ENCODE measurements at regions not wholly inside any gene's neighbourhood (a gene's known extent, or its start where the extent isn't known, plus 50 kb on each side); places are given as distances from the start of the nearest gene placed in this dataset.

DNA sequence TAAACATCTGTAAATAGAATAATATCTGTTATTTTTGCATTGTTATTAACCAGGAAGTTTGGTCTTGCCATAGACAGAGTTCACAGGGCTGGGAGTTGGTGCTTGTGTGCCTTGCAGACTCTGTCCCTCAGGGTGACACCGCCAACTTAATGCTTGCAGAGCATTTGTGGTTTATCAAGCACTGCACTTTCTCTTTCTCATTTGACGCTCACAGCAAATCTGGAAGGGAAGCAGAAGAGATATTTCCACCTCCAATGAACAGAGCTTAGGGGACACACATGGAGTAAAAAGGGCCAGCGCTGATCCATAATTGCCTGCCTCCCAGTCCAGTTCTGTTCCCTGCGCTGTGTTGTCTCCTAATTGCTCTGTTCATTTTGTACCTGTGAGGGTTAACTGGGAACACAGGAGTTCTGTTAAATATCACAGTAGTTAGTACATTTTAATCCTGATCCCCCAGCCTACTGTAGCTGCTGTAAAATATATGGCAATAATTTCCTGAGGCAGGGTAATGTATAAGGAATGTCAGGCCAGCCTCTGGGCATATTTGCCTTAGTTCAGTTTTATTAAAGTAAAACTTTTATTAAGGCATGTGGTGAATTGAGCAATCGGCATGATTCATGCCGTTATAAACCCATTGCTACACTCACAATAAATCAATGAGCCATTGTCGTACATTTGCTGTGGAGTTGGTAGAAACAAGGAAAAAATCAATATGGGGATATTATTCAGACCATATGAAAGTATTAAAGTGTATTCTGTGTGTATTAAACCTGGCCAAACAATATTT is 182.5 kb upstream of the OSR1 start:
- DNase-seq, result no peak

- DNase-seq, result no peak
Observed at GRCh38 chr2:19538411-19538963, 180.1 kb upstream of the OSR1 start.

DNA sequence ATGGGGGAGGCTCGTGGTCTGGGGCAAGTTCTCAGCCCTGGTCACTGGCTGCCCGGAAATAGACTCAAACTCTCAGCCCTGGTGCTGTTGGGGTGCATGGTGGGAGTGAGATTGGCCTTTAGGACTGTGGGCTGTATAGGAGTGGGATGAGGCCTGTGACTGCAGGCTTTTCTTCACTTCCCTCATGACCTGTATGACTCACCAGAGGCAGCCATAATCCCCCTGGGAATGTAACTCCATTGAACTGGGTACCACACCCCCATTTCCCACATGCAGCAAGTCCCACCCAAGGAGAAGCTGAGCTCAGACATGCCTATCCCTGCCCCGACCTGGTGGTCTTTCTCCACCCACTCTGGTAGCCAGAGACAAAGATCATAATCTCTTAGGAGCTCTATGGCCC is 177.7 kb upstream of the OSR1 start:
- no peak for DNase-seq

- DNase-seq, result no peak
Observed at GRCh38 chr2:19532547-19533196, 174.2 kb upstream of the OSR1 start.

DNA sequence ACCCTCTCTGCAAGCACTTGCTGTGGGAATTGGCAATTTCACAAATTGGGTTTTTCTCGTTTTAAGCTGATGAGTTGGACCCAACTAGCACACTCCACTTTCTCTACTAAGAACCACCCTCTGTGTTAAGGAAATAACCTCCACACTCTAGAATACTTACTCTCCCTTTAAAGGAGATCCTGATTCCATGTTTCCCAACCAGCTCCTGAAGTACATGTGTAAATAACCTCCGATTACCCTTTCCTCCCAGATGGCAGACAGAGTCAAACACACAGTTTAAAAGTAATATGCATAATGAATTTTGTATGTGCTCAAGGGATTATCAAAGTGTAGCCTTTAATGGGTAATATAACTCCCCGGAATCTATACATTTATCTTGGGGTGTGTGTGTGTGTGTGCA is 171.3 kb upstream of the OSR1 start:
- no peak for DNase-seq

- no peak for DNase-seq
Observed at GRCh38 chr2:19527771-19528170, 169.3 kb upstream of the OSR1 start.

DNA sequence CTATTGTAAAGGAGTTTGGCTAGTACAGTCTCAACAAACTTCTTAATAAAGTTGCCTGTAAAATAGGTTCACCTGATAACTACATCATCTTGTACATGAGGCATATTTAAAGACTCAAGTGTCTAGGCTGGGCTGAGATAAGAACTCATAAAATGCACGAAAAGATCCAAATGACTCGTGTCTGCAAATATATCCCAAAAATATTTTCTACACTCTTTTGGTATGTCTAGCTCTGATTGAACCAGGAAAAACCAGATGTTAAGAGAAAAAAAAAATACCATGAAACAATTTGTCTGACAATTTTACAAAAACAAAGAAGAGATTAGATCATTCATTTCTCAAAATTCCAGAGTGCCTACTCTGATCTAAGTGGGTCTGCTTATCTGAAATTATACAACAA is 166.9 kb upstream of the OSR1 start:
- DNase-seq, result no peak

- DNase-seq, result no peak
Observed at GRCh38 chr2:19519045-19519444, 160.6 kb upstream of the OSR1 start.

GRCh38 chr2:19507137-19507536 is 148.7 kb upstream of the OSR1 start:
- DNase-seq, result no peak

DNA sequence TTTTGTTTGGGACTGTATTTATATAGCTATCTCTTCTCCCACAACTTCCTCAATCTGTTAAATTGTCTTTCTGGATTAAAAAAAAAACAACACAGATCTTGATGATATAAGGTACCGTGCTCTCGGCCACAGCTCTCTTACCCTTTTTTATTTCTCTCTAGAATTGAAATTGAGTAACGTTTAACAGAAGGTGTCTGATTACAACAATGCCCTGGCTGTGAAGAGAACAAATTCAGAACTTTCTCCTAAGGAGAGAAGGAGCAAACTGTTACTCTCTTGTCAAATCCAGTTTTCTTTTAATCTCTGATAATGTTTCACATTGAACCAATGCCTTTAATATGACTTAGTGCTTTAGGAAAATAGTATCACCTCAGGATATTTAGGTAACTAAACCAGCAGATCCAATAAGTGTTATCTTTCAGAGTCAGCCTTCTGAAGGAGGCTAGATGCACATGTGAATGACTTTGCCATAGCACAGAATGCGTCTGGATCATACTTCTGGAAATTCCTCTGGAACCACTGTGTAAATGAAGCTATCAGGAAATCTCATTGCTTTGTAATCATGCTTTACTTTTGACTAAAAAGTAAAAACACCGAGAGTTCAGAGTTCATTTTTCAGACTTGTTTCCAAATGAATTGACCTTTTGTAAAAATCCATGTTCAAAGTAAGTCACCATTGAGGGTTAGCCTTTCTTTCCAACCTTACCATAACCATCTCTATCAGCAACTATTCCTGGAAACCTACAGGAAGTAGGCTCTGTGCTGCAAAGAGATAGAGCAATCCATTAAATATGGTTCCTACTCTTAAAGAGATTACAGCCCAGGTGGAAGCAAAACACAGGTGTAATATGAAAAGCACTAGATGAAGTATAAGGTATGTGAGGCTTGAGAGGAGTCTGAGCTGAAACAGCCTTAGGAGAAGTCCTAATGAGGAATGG is 147.0 kb upstream of the OSR1 start:
- no peak for DNase-seq

DNA sequence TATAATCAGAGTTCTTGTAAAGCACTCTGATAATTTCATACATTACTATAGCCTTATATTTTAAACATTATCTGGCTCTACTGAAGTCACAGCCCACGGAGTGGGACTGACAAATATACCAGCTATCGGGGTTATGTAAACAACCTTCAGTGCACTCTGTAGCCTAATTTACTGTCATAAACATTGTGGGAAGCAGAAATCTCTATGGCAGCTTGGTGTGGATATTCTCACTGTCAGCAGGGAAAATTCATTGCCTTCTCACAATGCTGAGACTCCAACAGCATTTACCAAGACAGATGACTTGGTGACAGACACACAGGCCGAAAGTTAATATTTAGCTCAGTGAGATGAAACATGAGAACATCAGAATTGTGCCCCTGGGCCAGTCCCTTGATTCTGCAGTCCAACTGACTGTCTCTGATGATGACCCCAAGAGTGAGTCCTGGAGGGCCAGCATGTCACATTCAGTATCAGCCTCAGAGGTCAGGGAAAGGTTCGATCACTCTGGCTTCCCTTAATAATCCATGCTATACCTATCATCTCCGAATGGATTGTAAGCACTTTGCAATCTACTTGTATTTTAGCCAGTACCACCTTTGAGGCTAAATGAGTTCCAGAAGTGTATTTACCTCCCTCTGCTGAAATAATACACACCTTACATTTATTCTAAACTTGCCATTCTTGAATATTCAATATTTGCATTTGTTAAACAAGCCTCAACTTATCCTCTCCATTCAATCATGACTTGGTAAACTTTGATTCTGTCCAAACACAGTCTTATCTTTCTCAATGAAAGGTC is 146.2 kb upstream of the OSR1 start:
- DNase-seq, result no peak

GRCh38 chr2:19503915-19504314 is 145.5 kb upstream of the OSR1 start:
- DNase-seq, result no peak

GRCh38 chr2:19503406-19503805 is 145.0 kb upstream of the OSR1 start:
- no peak for DNase-seq

- no peak for DNase-seq
Observed at GRCh38 chr2:19500126-19500525, 141.7 kb upstream of the OSR1 start.

DNA sequence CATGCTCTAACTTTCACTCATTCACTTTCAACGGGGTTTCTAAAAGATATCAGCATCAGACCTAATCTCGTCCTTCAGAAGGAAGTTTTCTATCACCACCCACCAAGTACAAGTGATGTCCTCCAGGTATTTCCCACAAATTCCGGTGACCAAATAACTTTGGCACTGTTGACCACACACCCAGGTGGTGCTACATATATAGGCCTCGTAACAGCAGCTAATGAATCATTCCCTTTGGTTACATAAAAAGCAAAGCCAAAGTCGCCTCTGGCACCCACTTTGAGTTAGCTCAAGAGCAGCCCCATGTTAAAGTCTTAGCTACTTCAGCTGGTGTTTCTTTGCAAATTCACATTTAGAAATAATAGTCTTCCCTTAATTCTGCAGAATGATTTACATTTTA is 138.2 kb upstream of the OSR1 start:
- DNase-seq, result no peak

DNA sequence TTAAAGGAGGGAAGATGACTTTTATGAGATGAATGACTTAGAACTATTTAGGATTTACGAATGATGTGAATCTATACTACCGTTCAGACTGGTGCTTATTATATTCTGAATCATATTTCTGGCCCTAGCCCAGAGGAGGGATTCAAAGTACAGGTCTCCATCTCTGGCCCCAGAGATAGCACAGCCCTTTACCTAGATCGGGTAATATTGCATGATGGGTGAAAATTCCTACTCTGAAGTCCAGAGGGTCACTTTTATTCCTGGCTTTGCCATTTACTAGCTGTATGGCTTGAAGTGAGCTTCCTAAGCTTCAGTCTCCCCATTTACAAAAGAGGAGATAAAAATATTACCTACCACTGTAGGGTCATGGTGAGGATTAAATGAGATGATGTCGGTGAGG is 135.8 kb upstream of the OSR1 start:
- no peak for DNase-seq

DNA sequence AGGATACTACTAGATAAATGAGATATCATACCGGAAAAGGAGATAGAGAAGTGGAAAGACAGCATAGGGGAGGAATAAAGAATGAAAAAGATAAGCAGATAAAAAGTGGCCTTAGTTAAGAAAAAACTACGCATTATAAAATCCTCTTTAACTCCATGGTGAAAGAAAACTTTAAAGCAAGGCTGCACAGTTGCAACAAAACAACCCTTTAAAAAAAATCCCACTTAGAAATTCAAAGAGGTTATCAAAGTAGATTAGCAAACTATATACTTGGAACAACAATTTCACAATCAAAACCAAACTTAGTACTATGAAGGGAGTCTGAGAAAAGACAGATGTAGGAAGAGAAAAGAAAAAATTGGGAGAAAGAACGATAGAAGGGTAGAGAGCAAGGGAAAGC is 133.4 kb upstream of the OSR1 start:
- DNase-seq, result no peak

- no peak for DNase-seq
Observed at GRCh38 chr2:19490846-19491435, 132.5 kb upstream of the OSR1 start.

DNA sequence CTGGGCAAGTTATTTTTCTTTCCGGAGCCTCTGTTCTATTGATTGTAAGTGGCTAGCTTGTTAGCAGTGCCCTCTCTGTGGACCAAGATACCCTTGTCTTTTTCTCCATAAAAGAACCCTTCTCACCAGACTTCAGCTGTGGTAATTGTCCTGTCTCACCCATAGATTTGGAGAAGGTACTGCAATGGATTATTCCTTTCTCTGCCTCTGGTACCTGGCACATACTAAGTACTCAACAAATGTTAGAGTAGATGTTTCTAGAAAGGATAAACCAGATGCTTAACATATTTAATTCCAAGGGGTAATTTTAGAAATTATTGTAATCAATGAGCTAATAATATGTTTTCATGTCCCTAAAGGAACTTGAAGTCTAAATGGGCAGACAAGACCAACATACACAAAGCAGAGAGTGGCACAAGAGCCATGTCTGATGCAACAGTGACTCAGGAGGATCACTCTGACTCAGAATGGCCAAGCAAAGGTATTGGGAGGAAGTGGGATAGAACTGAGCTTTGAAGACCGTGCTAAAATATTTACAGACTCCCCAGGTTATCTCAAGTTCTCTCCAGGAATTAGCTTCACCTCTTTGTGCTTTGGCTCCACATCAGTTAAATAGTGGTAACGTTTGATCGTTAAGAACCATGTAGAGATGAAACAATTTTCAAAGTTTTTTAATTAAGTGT is 129.7 kb upstream of the OSR1 start:
- DNase-seq, result no peak

GRCh38 chr2:19484736-19485135 is 126.3 kb upstream of the OSR1 start:
- DNase-seq, result no peak

- no peak for DNase-seq
Observed at GRCh38 chr2:19480673-19481072, 122.2 kb upstream of the OSR1 start.
